Anterior cingulate cortex (tissue), 58 donors: ENCODE measurements at regions not wholly inside any gene's neighbourhood (a gene's known extent, or its start where the extent isn't known, plus 50 kb on each side); places are given as distances from the start of the nearest gene placed in this dataset.

ENCODE experiments used
- DNase-seq, 58 donors: peaks; one replicate each; lab custom pipeline; 2025; lab: John Stamatoyannopoulos, UW

GRCh38 chr5:77910602-77911188 lies 134.6 kb upstream of the TBCA start:
- DNase-seq: no peak

- DNase-seq: no peak
Measured at GRCh38 chr5:77909237-77909636, 133.1 kb upstream of the TBCA start.

GRCh38 chr5:77908787-77909186 lies 132.6 kb upstream of the TBCA start:
- no peak for DNase-seq

- no peak for DNase-seq
Measured at GRCh38 chr5:77907786-77908185, 131.6 kb upstream of the TBCA start.

DNA sequence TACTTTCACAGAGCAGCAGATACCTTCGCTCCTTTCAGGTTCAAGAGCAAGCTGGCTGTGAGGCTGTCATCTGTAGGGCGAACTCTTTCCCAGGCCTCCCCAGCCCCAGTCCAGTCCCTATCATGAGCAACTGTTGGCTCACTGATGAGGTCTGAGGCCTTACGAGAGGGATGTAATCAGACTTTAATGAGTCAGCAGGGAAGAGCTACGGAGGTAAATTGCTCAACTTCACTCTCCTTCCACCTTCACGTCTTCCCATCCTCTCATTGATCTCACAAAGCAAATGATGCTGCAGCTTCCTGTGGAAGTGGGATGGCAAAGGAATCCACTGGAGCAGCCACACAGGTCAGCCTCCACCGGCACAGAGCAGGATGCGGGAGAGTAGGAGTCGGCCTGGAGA lies 130.7 kb upstream of the TBCA start:
- no peak for DNase-seq

DNA sequence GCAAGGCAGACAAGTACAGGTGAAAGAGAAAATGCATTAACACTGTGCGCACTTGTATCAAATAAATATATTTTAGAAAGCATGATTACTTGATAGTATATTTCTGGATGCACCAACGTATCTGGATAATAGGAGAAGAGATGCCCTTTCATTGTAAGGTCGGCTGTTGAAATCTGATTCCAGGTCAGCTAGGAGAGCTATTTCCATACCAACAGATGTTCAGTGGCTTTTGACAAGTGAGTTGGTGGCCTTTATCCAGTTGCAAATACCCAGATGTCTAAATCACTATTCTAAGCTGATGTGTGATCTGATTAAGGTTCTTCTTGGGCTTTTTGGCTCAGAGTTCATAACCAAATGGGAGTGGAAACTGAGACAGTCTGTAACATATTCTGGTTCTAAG lies 128.2 kb upstream of the TBCA start:
- DNase-seq: no peak

DNA sequence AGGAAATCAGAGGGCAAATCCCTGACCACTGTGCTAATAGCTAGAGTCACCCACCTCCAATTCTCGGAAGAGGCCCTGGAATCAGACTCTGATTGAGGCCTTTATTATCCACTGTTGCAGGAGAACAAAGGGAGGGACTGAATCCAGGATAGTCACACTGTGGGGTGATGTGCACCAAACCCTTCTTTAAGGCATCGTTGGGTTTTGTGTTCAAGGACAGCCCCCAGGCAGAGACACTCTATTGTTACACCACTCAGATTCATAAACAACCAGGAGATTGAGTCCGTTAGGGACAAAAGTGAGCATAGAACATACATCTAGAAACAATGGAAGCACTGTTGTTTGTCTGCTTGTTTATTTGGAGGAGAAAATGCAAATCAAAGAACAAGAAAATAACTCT lies 124.6 kb upstream of the TBCA start:
- peak in 31 of 58 donors; percentile 2 to 85 (median 40) for DNase-seq

DNA sequence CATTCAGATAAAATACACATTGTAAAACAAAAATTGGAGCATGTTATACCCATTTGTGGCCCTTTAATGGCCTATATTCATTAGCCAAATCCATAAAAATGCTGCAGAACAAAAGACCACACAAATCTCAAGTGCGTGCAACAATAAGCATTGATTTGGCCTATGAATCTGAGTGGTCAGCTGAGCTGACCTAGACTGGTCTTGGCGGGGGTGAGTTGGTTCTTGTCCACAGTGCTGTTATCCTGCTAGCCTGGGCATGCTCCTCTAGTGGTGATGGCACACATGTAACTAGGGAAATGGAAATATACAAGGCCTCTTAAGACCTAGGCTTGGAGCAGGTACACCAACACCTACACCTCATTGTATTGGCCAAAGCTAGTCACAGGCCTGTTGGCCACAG lies 122.2 kb upstream of the TBCA start:
- peak in 44 of 58 donors; percentile 2 to 88 (median 45) for DNase-seq

- no peak for DNase-seq
Measured at GRCh38 chr5:77896338-77896737, 120.2 kb upstream of the TBCA start.

DNA sequence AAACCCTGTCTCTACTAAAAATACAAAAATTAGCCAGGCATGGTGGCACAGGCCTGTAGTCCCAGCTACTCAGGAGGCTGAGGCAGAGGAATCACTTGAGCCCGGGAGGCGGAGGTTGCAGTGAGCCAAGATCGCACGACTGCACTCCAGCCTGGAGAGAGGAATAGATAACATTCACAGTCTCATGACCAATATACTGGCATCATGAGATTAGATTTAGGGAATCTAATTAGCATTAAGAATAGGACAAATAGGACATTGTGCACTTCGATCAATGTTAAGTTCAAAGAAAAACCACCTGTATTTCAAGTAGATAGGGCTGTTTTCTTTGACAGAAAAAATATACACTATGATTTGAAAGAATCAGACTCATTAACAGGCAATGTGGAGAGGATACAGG lies 118.0 kb upstream of the TBCA start:
- peak in 1 of 58 donors; percentile 13 for DNase-seq

GRCh38 chr5:77893225-77893860 lies 117.2 kb upstream of the TBCA start:
- DNase-seq: peak in 17 of 58 donors; percentile 2 to 63 (median 12)

DNA sequence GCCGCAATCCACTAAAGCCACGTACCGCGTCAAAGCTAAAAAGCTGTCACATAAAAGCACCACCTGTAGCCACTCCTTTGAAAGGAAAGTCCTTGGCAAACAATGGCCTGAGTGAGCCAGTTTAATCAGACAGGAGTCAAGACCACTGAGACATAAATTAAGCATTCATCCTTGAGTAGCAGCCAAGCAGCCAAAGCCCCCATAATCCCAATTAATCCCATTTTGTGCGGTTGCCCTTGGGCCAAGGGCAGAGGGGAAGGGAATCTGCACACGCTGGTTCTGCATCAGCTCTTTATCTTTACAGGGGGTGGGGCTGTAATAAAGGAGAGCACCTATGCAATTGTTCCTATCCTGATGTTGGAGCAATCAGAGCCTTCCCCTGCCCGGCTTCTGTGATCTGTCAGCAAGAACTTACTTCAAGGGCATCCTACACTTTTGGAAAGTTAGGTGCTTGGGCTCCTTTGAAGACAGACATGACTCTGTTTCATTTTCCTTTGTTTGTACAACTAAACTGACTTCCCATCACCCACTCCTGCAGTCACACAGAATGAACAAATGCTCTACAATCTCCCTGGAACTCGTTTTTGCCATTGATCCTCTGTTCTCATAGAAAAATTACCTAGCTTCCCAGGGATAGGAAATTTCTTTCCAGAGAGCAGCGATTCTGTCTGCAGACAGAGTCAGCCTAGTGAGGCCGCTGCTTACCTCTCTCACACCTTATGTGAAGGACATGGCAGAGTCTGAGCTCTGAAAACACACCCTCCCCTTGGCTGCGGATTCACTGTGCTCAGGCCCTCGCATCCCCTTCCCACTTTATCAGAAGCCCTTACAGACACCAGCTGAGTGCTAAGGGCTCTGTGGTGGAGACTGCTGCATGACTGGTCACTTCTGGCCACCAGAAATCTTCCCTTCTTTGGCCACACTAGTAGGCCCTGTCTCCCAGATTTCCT lies 116.2 kb upstream of the TBCA start:
- DNase-seq: no peak

GRCh38 chr5:77885519-77885918 lies 109.4 kb upstream of the TBCA start:
- DNase-seq: no peak

DNA sequence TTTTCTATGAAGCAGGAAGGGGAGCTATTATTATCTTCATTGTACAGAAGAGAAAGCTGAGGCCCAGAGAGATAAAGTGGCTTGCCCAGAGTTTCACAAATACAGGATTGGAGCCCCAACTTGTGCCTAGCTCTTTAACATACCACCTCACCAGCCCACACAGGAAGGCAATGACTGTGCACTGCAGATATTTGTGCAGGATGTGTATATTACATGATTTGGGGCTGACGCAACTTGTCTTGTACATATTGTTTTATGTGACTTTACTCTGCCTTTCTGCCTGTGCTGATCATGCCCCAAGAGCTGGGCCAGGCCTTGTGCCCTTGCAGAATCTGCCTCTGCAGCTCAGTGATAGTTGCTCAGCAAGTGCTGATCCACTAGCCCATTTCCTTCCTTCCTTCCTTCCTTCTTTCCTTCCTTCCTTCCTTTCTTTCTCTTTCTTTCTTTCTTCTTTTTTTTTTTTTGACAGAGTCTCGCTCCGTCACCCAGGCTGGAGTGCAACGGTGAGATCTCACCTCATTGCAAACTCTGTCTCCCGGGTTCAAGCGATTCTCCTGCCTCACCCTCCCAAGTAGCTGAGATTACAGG lies 106.6 kb upstream of the TBCA start:
- no peak for DNase-seq

GRCh38 chr5:77881528-77881927 lies 105.4 kb upstream of the TBCA start:
- DNase-seq: no peak

DNA sequence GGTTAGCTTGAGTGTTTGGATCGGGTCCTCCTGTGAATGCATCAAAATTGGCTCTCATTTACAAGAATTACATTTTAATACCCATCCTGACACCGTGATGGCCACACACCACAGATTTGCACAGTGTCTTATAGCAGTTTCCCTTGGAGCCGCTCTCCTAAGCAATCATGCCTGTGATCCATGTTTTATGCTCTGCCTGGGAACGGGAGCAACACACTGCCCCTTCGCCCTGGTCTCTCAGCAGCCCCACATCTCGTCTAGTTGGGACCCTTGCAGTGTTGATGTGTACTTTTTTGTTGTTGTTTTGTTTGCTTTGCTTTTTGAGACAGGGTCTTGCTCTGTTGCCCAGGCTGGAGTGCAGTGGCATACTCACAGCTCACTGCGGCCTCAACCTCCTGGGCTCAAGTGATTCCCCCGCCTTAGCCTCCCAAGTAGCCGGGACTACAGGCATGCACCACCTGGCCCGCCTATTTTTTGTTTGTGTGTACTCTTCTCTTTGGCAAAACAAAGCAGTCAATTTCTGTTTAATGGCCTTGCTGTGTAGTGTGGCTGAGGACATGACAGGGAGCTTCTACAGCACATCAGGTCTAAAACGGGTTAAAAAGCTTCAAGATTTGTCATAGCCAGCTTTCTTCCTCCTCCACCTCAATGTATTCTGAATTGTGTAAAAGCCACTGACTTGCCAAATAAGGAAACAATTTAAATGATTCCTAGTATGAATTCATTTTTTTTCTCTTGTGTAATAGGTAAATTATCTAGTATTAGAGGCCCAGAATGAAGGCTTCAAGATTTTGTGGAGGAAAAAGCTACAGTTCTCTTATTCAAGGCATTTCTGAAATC lies 101.6 kb upstream of the TBCA start:
- no peak for DNase-seq

DNA sequence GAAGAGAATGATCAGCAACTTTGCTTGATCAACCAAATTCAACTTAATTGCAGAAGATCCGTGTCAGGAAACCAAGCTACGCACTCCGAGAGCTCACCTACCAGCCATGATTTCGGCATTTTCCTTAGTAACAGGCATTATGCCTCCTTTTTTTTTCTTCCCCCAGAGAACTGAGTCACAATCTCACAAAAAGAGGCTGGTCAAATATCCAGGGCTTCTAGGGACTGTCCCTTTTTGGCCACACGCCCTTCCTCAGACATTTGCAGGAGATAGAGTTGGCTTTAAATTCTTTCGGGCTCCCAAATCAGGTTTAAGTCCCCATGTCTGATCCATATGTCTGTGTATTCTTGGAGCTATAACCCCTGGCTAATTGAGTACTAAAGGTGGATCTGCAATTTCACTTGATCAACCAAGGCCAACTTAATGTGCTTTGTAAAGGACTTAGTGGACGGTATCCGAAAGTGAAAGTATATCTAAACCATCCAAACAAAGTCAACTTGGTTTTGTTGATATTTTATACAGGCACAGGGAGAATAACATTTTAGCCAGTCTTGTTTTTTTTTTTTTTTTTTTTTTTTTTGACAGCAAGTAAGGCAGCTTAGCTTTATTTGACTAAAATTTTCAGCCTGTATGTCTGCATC lies 100.8 kb upstream of the TBCA start:
- DNase-seq: no peak

DNA sequence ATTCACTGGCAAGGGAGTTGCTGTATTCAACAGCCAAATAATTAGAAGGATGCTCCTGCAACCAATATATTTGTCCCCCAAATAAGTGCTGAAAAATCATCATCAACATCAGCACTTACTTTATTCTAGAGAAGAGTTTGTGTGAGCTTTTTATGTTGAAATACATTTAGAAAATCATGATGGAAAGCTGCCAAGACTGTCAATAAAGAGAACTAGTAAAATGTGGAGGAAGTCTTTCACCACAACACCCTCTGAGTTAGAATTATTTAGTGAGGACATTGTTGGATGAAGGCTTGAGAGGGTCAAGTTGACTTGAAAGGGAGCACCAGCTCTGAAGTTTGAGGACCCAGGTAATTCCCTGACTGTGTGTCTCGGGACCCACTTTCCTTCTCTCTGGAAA lies 100.2 kb upstream of the TBCA start:
- DNase-seq: no peak

DNA sequence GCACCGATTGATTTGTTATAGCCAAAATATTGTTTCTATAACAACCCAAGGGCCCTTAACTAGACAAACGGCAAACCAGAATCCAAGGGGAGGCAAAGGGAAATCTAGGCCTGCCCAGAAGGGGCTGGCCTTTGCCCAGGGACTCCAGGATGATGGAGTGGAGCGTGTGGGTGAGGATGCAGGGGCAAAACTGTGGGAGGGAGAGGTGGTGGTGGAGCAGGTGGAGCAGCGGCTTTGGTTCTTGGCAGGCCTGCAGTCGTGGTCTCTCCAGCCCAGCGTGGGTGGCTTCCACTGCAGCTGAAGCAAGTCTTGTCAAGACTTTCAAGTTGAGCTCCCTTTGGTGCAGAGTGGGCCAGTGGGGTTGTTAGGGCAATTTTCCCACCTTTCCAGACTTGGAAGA lies 98.6 kb upstream of the TBCA start:
- no peak for DNase-seq

DNA sequence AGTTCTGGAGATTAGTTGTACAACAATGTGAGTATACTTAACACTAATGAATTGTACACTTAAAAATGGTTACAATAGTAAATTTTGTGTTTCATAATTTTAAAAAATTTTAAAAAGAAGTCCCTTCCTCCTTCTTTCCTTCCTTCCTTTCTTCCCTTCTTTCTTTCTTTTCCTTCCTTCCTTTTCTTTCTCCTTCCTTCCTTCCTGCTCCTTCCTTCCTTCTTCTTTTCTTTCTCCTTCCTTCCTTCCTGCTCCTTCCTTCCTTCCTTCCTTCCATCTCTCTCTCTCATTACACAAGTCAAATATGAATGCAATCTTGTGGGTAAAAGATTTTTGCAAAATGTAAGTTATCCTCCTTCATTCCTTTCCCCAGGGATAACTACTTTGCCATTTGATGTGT lies 97.1 kb upstream of the TBCA start:
- no peak for DNase-seq
